OCI-LY3 (cell line): ENCODE measurements at regions not wholly inside any gene's neighbourhood (a gene's known extent, or its start where the extent isn't known, plus 50 kb on each side); places are given as distances from the start of the nearest gene placed in this dataset.

Experiments
- CTCF ChIP-seq: fragments of 200-600, 300-600 bp; sonication (generic); IDR thresholded peaks from 2 replicates; pipeline ENCODE4 v1.5.1; 2014; ENCODE audit warnings: antibody characterized with exemption, low read length, low read depth
- EZH2phosphoT487 ChIP-seq: fragments of 200-600 bp; shearing (Covaris generic); IDR thresholded peaks from 2 replicates; pipeline ENCODE4 v1.6.1; 2018; ENCODE audit warnings: antibody characterized with exemption, mixed run types, low read depth

GRCh38 chr17:70869402-70870085 is 700.2 kb downstream of the KCNJ2 start:
- TF ChIP-seq CTCF (no peak), EZH2phosphoT487 (no peak)
